ENCODE measurements at regions not wholly inside any gene's neighbourhood (a gene's known extent, or its start where the extent isn't known, plus 50 kb on each side); places are given as distances from the start of the nearest gene placed in this dataset.

DNA sequence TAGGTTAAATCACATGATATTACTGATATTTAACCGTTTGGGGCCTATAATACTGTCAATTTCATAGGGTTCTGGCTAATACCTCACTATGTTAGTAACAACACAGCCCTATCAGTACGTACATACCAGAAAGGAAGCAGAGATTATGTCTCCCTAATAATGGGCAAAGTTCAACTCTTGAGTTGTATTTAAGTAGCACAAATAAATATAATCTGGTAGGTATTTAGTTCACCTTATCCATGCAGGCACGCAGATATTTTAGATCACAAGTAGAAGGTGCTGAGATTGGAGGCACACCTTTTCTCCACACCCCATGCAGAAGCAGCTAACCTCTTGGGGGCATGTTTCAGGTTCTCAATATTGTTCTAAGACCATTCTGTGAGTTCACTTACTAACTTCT lies 118.9 kb downstream of the IRS1 start:
- no peaks in the 10 kb centered on the region for H3K27me3 ChIP-seq (ENCODE audit: control insufficient read depth, insufficient read depth, low read length)
- H3K4me3 ChIP-seq (ENCODE audit: low read depth, low read length) = no peak overlapping the region
- TF ChIP-seq, protein P1, sequence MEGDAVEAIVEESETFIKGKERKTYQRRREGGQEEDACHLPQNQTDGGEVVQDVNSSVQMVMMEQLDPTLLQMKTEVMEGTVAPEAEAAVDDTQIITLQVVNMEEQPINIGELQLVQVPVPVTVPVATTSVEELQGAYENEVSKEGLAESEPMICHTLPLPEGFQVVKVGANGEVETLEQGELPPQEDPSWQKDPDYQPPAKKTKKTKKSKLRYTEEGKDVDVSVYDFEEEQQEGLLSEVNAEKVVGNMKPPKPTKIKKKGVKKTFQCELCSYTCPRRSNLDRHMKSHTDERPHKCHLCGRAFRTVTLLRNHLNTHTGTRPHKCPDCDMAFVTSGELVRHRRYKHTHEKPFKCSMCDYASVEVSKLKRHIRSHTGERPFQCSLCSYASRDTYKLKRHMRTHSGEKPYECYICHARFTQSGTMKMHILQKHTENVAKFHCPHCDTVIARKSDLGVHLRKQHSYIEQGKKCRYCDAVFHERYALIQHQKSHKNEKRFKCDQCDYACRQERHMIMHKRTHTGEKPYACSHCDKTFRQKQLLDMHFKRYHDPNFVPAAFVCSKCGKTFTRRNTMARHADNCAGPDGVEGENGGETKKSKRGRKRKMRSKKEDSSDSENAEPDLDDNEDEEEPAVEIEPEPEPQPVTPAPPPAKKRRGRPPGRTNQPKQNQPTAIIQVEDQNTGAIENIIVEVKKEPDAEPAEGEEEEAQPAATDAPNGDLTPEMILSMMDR (IDR thresholded peaks at IDR 0.05; ENCODE audit: insufficient read depth, low read length, poor library complexity, severe bottlenecking) = no peak
- DNase-seq (ENCODE audit: low read depth) = no peak
- no peaks in the 10 kb centered on the region for H3K36me3 ChIP-seq (ENCODE audit: control insufficient read depth, insufficient read depth, low read length)

DNA sequence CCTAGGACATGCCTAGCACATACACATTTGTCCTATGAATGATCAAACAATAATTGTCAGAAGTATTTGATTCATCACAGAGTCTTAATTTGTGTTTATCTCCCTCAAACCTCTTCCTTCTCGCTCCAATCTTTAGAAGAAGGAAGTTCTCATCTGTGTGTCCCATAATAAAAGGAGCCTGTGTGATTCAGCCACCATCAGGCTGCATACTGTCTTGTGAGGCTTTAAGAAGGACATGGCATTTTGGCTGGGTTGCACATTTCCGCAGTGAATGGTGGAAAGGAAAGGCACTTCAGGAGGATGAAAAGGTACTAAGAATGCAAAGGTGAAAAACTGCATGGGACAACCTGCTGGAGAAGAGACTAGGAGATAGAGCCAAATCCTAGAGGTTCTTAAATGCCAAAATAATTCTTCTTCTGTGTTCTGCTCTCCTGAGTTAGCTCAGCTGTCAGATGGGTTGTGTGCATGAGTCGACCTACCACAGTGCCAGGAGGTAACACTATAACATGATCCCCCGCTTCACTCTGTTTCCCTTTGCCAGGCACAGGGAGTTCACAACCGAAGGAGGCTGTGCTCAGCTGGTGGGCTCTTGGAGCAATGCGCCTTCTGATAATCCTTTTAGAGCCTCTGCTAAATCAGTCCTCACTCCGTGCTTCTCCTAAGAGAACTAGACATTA lies 120.1 kb downstream of the IRS1 start:
- H3K36me3 ChIP-seq (ENCODE audit: control insufficient read depth, insufficient read depth, low read length) = no peaks in the 10 kb centered on the region
- TF ChIP-seq, protein P1 (IDR thresholded peaks at IDR 0.05; ENCODE audit: insufficient read depth, low read length, poor library complexity, severe bottlenecking) = no peak
- H3K27me3 ChIP-seq (ENCODE audit: control insufficient read depth, insufficient read depth, low read length) = no peaks in the 10 kb centered on the region
- H3K4me3 ChIP-seq (ENCODE audit: low read depth, low read length) = no peak overlapping the region
- DNase-seq (ENCODE audit: low read depth) = no peak

- DNase-seq (ENCODE audit: low read depth) = no peak
- TF ChIP-seq, protein P1 (IDR thresholded peaks at IDR 0.05; ENCODE audit: insufficient read depth, low read length, poor library complexity, severe bottlenecking) = no peak
- Histone ChIP-seq H3K36me3 (ENCODE audit: control insufficient read depth, insufficient read depth, low read length) (no peaks in the 10 kb centered on the region), H3K27me3 (ENCODE audit: control insufficient read depth, insufficient read depth, low read length) (no peaks in the 10 kb centered on the region), H3K4me3 (ENCODE audit: low read depth, low read length) (no peak overlapping the region)
Observed at GRCh38 chr2:226678422-226678821, 121.2 kb downstream of the IRS1 start.

- TF ChIP-seq, protein P1 (IDR thresholded peaks at IDR 0.05; ENCODE audit: insufficient read depth, low read length, poor library complexity, severe bottlenecking) = no peak
- DNase-seq (ENCODE audit: low read depth) = no peak
- H3K36me3 ChIP-seq (ENCODE audit: control insufficient read depth, insufficient read depth, low read length) = no peaks in the 10 kb centered on the region
Observed at GRCh38 chr2:226677080-226677479, 122.5 kb downstream of the IRS1 start.

DNA sequence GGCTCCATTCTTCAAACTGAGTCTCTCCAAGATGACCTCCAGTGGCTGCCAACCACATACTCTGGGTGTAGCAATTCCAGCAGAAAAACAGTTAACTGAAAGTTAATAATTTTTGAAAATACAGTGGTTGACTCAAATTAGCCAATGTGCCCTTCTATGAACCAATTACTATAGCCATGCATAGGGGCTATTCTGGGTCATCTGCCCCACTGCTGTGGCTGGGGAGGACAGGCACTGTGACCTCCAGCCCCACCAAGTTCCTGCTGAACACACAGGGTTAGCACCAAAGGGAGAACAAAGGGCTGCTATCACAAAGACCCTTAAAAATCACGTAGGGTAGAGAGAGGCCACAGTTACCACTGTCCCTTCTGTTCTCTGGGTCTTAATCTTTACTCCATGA lies 123.0 kb downstream of the IRS1 start:
- TF ChIP-seq, protein P1 (IDR thresholded peaks at IDR 0.05; ENCODE audit: insufficient read depth, low read length, poor library complexity, severe bottlenecking) = no peak
- H3K4me3 ChIP-seq (ENCODE audit: low read depth, low read length) = no peak overlapping the region
- no peaks in the 10 kb centered on the region for H3K27me3 ChIP-seq (ENCODE audit: control insufficient read depth, insufficient read depth, low read length)
- DNase-seq (ENCODE audit: low read depth) = no peak
- no peaks in the 10 kb centered on the region for H3K36me3 ChIP-seq (ENCODE audit: control insufficient read depth, insufficient read depth, low read length)

More at GRCh38 chr2:226677080-226677479, 122.5 kb downstream of the IRS1 start:
- no peaks in the 10 kb centered on the region for H3K27me3 ChIP-seq (ENCODE audit: control insufficient read depth, insufficient read depth, low read length)
- no peak overlapping the region for H3K4me3 ChIP-seq (ENCODE audit: low read depth, low read length)

DNA sequence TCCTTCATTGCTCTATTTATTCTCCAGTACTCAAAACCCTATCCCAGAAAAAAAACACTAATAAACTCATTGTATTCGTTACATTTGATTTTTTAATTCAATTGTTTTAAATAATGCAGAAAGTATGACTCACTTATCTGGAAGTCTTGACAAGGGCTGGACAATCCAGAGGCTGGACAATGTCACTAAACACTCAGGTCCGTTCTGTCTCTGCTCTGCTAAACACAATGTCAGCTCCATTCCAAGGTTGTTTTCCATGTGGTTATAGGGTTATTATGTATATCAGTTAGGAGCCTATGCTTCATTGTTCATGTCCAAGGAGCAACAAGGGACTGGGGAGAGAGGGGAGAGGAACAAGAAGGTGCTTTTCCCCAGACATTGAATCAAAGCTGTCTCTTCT lies 125.5 kb downstream of the IRS1 start:
- no peak for DNase-seq (ENCODE audit: low read depth)
- Histone ChIP-seq H3K4me3 (ENCODE audit: low read depth, low read length) (no peak overlapping the region), H3K27me3 (ENCODE audit: control insufficient read depth, insufficient read depth, low read length) (no peaks in the 10 kb centered on the region), H3K36me3 (ENCODE audit: control insufficient read depth, insufficient read depth, low read length) (no peaks in the 10 kb centered on the region)
- TF ChIP-seq, protein P1 (IDR thresholded peaks at IDR 0.05; ENCODE audit: insufficient read depth, low read length, poor library complexity, severe bottlenecking) = no peak

Data from kidney epithelial cell (primary cell).